GM12875 (cell line): ENCODE measurements at regions not wholly inside any gene's neighbourhood (a gene's known extent, or its start where the extent isn't known, plus 50 kb on each side); places are given as distances from the start of the nearest gene placed in this dataset.
"Not testable (repeated sequence)": the region's sequence is repeated elsewhere in the genome, so short reads cannot be mapped to it uniquely, and the experiment has no call there.

ENCODE experiments used
- H3K4me3 ChIP-seq: one replicate; pipeline ENCODE4 v1.5.1; 2011; ENCODE audit warnings: low read depth, low read length, control low read depth
- CTCF ChIP-seq: IDR thresholded peaks from 2 replicates; pipeline ENCODE4 v1.5.1; 2011; ENCODE audit warnings: low read depth, mild to moderate bottlenecking, control low read depth, inconsistent platforms, low read length, moderate library complexity, borderline replicate concordance; ENCODE audit not compliant: insufficient read depth

GRCh38 chr10:29378106-29378505, 89.2 kb downstream of the LYZL1 start:
- no peak for TF ChIP-seq CTCF
- H3K4me3 ChIP-seq = no peak overlapping the region

GRCh38 chr10:29379208-29379607, 90.3 kb downstream of the LYZL1 start:
- no peak overlapping the region for H3K4me3 ChIP-seq
- TF ChIP-seq CTCF = no peak

GRCh38 chr10:29379777-29380598, 91.1 kb downstream of the LYZL1 start:
- H3K4me3 ChIP-seq = not testable (repeated sequence)

- not testable (repeated sequence) for H3K4me3 ChIP-seq
Measured at GRCh38 chr10:29380599-29381511, 92.0 kb downstream of the LYZL1 start.

- H3K4me3 ChIP-seq = no peak overlapping the region
- TF ChIP-seq CTCF = peak; percentile 46; the same call in 1 of the 2 replicates
Measured at GRCh38 chr10:29386342-29386999, 97.6 kb downstream of the LYZL1 start.

- H3K4me3 ChIP-seq = no peak overlapping the region
- no peak for TF ChIP-seq CTCF
Measured at GRCh38 chr10:29387269-29387668, 98.4 kb downstream of the LYZL1 start.

- not testable (repeated sequence) for H3K4me3 ChIP-seq
Measured at GRCh38 chr10:29388112-29388511, 99.2 kb downstream of the LYZL1 start.

- no peak overlapping the region for H3K4me3 ChIP-seq
- no peak for TF ChIP-seq CTCF
Measured at GRCh38 chr10:29389493-29389892, 100.6 kb downstream of the LYZL1 start.
